ENCODE measurements at regions not wholly inside any gene's neighbourhood (a gene's known extent, or its start where the extent isn't known, plus 50 kb on each side); places are given as distances from the start of the nearest gene placed in this dataset.

DNA sequence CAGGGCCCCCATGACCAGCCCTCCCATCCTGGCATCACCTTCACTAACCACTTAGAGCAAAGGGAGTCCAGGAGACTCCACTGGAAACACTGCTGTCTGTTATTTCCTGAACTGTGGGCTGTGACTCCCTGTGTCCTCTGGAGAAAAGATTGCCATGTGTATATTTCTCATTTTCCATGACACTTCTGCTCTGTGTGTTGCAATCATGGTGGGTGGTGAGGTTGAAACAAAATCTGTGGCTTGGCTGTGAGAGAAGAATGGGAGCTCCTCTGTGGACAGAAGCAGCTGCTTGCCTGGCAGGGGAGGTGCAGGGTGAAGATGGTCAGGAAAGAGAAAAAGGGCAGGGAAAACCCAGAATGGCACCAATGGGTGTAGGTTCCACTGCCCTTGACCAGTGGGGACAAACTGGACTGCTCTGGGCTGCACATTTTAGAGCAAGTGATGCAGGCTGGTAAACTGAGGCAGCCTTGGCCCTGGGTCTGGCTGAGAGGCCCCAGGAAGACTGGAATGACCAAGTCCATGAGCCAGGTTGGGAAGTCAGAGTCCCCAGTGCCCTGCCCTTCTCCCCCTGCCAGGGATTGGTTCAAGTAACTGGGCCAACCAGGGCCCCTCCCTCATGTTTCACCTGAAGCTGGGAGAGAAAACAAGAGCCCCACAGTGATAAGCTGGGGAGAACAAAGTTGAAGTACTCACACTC, 314.3 kb downstream of the C16orf95 start:
- FAIRE-seq (no peak), DNase-seq (ENCODE audit: insufficient read length) (no peak)
- TF ChIP-seq POLR2A (IDR thresholded peaks at IDR 0.05; ENCODE audit: low read depth, low read length) (no peak), POLR2AphosphoS5 (IDR thresholded peaks at IDR 0.05; ENCODE audit: low read depth, low read length) (no peak), TAF1 (IDR thresholded peaks at IDR 0.05; ENCODE audit: borderline replicate concordance, low read depth, low read length) (no peak)

DNA sequence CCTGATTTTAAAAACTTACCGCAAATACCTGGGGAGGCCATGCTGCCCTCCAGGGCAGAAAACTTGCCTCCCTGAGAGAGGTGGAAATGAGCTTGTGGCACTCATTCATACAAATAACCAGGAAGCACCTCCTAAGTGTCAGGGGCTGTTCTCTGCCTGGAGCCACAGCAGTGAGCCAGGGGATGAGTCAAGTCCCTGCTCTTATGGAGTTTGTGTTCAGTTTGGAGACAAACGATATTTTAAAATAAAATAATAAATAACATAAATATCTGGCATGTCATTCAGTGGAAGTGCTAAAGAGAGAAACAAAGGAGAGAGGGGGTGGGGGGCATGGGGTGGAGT, 313.8 kb downstream of the C16orf95 start:
- FAIRE-seq = no peak
- no peak for DNase-seq (ENCODE audit: insufficient read length)
- TF ChIP-seq POLR2A (IDR thresholded peaks at IDR 0.05; ENCODE audit: low read depth, low read length) = no peak

DNA sequence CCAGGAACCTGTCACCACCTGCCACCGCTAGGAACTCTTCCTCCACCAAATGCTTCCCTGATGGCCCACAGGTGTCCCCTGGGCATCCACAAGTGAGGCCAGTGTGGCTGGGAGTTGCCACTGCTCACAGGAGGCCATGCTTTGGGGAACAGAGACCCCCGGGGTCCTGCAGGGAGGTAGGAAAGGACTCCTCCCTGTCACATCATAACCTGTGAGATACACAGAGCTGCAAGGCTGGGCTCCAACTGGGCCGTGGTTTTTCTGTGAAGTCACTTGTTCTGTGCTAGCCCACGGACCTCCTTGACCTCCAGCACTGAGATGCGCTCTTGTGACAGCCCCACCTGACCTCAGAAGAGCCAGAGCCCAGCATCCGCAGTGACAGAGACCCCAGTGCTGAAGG, 311.2 kb downstream of the C16orf95 start:
- TF ChIP-seq TAF1 (IDR thresholded peaks at IDR 0.05; ENCODE audit: borderline replicate concordance, low read depth, low read length) = no peak
- TF ChIP-seq POLR2A (IDR thresholded peaks at IDR 0.05; ENCODE audit: low read depth, low read length) = no peak
- no peak for TF ChIP-seq POLR2AphosphoS5 (IDR thresholded peaks at IDR 0.05; ENCODE audit: low read depth, low read length)
- FAIRE-seq = no peak

DNA sequence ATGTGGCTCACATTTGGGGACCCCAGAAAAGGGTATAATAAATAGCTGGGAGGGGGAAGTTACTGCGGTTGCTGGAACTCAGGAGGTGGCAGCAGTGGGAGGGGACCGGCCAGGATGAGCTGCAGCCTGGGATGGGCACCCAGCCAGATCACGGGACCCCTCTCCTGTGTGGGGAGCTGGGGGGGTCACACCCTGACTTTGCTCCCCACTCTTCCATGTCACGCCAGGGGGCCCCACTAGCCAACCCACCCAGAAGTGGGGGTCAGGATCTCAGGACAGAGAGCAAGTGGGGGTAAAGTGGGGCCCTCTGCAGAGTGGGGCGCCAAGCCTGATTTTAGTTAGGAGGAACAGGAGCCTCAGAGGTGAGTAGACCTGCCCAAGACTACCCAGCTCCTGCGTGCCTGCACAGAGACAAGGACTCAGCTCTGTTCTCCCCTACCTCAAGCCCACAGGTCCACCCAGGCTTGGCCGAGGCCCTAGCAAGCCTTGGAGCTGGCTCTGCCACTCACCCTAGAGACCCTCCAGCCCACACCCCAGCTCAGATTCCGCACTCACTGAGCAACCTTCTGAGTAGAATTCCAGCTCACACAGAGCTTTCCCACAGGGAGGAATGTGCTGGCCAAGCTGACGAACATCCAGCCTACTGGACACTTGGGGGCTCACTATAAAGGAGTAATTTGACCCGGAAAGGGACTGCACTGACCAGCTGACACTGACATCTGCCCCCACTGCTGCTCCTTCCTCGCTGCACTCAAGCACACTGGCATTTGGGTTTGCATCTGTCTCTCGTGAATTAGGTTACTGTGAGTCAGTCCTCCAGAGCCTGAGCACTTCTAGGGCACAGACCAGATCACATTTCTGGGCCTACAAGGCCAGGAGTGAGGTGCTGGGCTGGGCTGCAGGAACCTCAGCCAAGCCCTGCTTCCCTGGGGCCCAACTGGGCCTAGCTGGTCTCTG, 310.1 kb downstream of the C16orf95 start:
- TF ChIP-seq TAF1 (IDR thresholded peaks at IDR 0.05; ENCODE audit: borderline replicate concordance, low read depth, low read length) (no peak), POLR2AphosphoS5 (IDR thresholded peaks at IDR 0.05; ENCODE audit: low read depth, low read length) (no peak), POLR2A (IDR thresholded peaks at IDR 0.05; ENCODE audit: low read depth, low read length) (no peak)
- no peak for FAIRE-seq

More for the DNA sequence above, 311.2 kb downstream of the C16orf95 start:
- DNase-seq (ENCODE audit: insufficient read length) = no peak

DNA sequence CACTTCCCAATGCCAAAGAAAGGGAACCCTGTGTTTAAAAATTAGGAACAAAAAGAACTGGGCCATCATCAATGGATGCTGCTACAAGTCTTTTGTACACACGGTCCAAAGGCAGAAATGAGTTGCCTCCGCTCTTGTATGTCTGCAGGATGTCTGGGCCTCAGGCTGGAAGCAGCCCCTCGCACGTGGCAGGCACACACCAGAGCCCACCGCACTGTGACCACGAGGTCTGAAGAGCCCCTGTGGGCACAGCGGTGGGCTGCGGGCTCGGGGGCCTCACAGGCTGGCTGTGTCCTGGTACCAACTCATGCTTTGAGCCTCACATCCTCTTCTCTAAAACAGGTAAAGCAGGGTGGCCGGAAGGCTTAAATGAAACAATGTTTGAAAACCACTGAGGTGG, 309.3 kb downstream of the C16orf95 start:
- no peak for FAIRE-seq
- no peak for DNase-seq (ENCODE audit: insufficient read length)
- TF ChIP-seq TAF1 (IDR thresholded peaks at IDR 0.05; ENCODE audit: borderline replicate concordance, low read depth, low read length) = no peak
- TF ChIP-seq POLR2AphosphoS5 (IDR thresholded peaks at IDR 0.05; ENCODE audit: low read depth, low read length) = no peak
- no peak for TF ChIP-seq POLR2A (IDR thresholded peaks at IDR 0.05; ENCODE audit: low read depth, low read length)

More for the DNA sequence above, 310.1 kb downstream of the C16orf95 start:
- DNase-seq (ENCODE audit: insufficient read length) = no peak

DNA sequence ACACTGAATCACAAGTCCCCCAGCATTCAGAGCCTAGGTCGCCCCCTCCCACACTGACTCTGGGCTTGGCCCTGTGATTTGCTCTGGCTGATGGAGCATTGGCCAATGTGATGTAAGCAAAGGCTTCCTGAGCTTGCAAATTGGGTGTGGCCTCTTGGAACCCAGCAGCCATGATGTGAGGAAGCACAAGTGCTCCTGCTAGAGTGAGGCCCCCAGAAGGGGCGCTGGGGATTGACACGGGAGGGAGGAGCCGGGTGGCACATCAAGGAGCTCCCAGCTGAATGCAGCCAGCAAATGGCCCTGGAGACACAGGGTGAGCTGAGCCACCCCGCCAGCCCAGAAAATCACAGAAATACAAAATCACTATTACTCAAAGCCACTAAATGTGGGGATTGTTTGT, 308.5 kb downstream of the C16orf95 start:
- TF ChIP-seq POLR2A (IDR thresholded peaks at IDR 0.05; ENCODE audit: low read depth, low read length) = no peak
- DNase-seq (ENCODE audit: insufficient read length) = no peak
- no peak for FAIRE-seq

DNA sequence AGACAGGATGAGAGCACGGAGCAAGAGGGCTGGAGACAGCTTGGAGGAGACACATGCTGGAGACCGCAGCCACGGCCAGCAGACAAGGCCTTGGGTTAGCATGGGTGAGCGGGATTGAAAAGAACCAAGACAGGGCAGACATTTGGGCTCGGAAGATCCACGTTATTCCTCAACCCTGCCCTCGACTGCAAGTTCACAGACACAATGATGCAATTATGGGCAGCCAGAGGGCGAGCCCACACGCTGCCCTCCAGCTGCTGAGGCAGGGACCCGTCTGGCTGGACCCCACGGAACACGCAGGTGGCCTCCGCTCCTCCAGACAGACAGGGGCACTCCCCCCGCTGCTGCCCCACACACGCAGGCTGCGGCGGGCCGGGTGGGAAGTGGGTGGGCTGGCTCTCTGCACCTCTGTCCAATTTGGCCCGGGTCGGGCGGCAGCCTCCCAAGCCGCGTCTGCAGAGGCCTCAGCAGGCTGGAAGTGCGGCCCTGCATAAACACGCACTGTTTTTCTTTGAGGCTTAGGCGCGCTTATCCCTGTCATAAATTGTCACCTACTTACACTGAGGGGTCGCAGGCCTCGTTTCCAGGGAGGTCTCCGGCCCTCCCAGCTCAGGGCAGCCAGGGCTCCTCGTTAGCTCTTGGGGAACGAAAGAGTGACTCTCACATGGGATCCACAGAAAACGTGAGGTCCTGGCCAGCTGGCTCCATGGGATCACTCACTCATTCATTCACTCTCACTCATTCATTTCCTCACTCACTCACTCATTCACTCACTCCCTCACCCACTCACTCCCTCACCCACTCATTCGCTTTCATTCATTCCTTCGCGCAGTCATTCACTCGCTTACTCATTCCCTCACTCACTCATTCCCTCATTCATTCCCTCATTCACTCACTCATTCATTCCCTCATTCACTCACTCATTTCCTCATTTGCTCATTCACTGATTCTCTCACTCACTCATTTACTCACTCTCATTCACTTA, 303.9 kb downstream of the C16orf95 start:
- FAIRE-seq = no peak
- TF ChIP-seq POLR2AphosphoS5 (IDR thresholded peaks at IDR 0.05; ENCODE audit: low read depth, low read length) (no peak), POLR2A (IDR thresholded peaks at IDR 0.05; ENCODE audit: low read depth, low read length) (no peak)
- no peak for DNase-seq (ENCODE audit: insufficient read length)

DNA sequence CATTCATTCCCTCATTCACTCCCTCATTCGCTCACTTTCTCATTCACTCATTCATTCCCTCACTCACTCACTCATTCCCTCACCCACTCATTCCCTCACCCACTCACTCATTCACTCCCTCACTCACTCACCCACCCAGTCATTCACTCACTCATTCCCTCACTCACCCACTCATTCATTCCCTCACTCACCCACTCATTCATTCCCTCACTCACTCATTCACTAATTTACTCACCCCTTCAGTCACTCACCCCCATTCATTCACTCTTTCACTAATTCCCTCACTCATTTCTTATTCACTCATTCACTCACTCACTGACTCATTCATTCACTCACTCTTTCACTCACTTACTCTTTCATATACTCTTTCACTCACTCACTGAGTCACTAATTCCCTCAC, 303.1 kb downstream of the C16orf95 start:
- DNase-seq (ENCODE audit: insufficient read length) (no peak), FAIRE-seq (no peak)
- TF ChIP-seq POLR2AphosphoS5 (IDR thresholded peaks at IDR 0.05; ENCODE audit: low read depth, low read length) = no peak
- no peak for TF ChIP-seq TAF1 (IDR thresholded peaks at IDR 0.05; ENCODE audit: borderline replicate concordance, low read depth, low read length)
- no peak for TF ChIP-seq POLR2A (IDR thresholded peaks at IDR 0.05; ENCODE audit: low read depth, low read length)

DNA sequence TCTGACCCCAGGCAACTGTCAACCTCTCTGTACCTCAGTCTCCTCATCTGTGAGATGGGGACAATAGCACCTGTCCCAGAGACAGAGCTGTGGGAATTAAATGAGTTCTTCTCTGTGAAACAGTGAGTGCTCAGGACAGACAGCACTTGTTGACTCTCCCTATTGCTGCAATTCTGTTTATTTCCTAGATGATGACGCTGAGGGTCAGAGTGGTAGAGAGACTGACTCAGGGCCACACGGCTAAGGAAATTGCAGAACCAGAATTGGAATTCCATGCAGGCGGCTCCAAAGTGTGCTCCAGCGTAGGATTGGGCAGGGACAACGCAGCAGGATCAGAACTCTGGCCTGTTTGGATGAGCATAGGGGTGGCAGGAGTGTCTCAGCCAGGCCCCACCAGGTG, 302.2 kb downstream of the C16orf95 start:
- FAIRE-seq = no peak
- TF ChIP-seq POLR2A (IDR thresholded peaks at IDR 0.05; ENCODE audit: low read depth, low read length) (no peak), POLR2AphosphoS5 (IDR thresholded peaks at IDR 0.05; ENCODE audit: low read depth, low read length) (no peak), TAF1 (IDR thresholded peaks at IDR 0.05; ENCODE audit: borderline replicate concordance, low read depth, low read length) (no peak)
- DNase-seq (ENCODE audit: insufficient read length) = no peak

DNA sequence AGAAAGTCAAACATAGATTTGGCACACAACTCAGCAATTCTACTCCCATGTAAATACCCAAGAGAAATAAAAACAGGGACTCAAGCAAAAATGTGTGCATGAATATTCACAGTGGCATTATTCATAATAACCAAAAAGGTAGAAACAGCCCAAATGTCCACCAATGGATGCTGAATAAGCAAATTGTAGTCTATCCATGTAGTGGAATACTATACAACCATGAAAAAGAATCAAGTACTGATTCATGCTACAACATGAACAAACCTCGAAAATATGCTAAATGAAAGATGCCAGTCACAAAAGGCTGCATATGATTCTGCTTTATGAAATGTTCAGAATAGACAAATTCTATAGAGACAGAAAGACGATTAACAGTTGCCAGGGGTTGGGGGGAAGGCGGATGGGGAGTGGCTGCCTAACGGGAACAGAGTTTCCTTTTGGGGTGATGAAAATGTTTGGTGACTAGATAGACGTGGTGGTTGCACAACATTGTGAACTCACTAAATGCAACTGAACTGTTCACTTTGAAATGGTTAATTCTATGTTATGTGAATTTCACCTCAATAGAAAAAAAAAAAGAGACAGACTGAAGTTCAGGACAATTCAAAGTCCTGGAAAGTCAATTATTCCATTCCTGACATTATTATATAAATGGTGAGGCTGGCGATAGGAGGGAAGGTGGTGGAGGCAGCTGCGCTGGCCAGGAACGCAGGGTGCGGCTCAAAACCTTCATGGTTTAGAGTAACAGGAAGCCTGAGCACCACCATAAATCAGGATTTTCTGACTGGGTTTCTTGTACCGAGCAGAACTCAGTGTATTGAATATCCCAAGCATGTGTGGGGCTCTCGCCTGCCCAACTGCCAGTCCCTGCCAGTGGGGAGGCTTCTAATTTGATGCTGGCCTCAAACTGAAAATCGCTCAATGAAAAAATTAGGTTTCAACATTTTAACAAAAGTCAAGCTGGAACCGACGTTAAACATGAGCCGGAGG, 300.9 kb downstream of the C16orf95 start:
- no peak for DNase-seq (ENCODE audit: insufficient read length)
- no peak for FAIRE-seq
- TF ChIP-seq POLR2A (IDR thresholded peaks at IDR 0.05; ENCODE audit: low read depth, low read length) (no peak), TAF1 (IDR thresholded peaks at IDR 0.05; ENCODE audit: borderline replicate concordance, low read depth, low read length) (no peak), POLR2AphosphoS5 (IDR thresholded peaks at IDR 0.05; ENCODE audit: low read depth, low read length) (no peak)

Measured in GM12892 (cell line).